Endothelial cell of umbilical vein (primary cell): ENCODE measurements at regions not wholly inside any gene's neighbourhood (a gene's known extent, or its start where the extent isn't known, plus 50 kb on each side); places are given as distances from the start of the nearest gene placed in this dataset.
"Not testable (repeated sequence)": the region's sequence is repeated elsewhere in the genome, so short reads cannot be mapped to it uniquely, and the experiment has no call there.

Experiments
- CTCF ChIP-seq, 2 donors: IDR thresholded peaks; 1 replicate in 1 of 2; 2 replicates in 1 of 2; pipeline ENCODE4 v1.5.1; 2011; ENCODE audit warnings: low read length in 2 of 2, mild to moderate bottlenecking in 2 of 2, moderate library complexity in 2 of 2, control low read depth in 1 of 2, inconsistent platforms in 1 of 2, low read depth in 1 of 2; ENCODE audit not compliant: insufficient read depth in 1 of 2; ENCODE audit errors: extremely low read depth in 1 of 2
- EZH2 ChIP-seq: IDR thresholded peaks from 2 replicates; pipeline ENCODE4 v1.6.1; 2012; ENCODE audit warnings: borderline replicate concordance, low read depth, mild to moderate bottlenecking, moderate library complexity, low read length, inconsistent platforms; ENCODE audit not compliant: severe bottlenecking
- FOS ChIP-seq: IDR thresholded peaks from 2 replicates; pipeline ENCODE4 v1.6.1; 2011; ENCODE audit warnings: mild to moderate bottlenecking, low read length, moderate library complexity, borderline replicate concordance; ENCODE audit not compliant: insufficient read depth
- GATA2 ChIP-seq: IDR thresholded peaks from 2 replicates; pipeline ENCODE4 v1.7.0; 2011; ENCODE audit warnings: low read depth, mild to moderate bottlenecking, moderate library complexity, mixed read lengths, low read length; ENCODE audit not compliant: insufficient read length, insufficient read depth
- JUN ChIP-seq: IDR thresholded peaks from 2 replicates; pipeline ENCODE4 v1.6.1; 2011; ENCODE audit warnings: borderline replicate concordance, low read depth; ENCODE audit not compliant: insufficient read length, insufficient read depth
- MAX ChIP-seq: IDR thresholded peaks from 2 replicates; pipeline ENCODE4 v1.6.1; 2011; ENCODE audit not compliant: insufficient read depth, insufficient read length
- MYC ChIP-seq: IDR thresholded peaks from one replicate; pipeline ENCODE4 v1.6.1; 2011; ENCODE audit warnings: mild to moderate bottlenecking, low read depth, low read length
- POLR2A ChIP-seq: IDR thresholded peaks from 2 replicates; pipeline ENCODE4 v1.6.1; 2012; ENCODE audit warnings: low read depth, mild to moderate bottlenecking, control low read depth, low read length
- POLR2AphosphoS5 ChIP-seq: IDR thresholded peaks from 2 replicates; pipeline ENCODE4 v1.6.1; 2012; ENCODE audit warnings: low read depth, mild to moderate bottlenecking, control low read depth, low read length, moderate library complexity; ENCODE audit not compliant: insufficient read depth

- TF ChIP-seq CTCF (IDR thresholded peaks at IDR 0.05; ENCODE audit: extremely low read depth in 1 of 2, insufficient read depth in 1 of 2, low read depth in 1 of 2, low read length in 2 of 2); EZH2; POLR2AphosphoS5; POLR2A; FOS; JUN; MAX; MYC; GATA2: not testable (repeated sequence)
Observed at GRCh38 chr1:29386453-29386852, 150.1 kb downstream of the PTPRU start.
